Vagina (tissue), 2 donors: ENCODE measurements at regions not wholly inside any gene's neighbourhood (a gene's known extent, or its start where the extent isn't known, plus 50 kb on each side); places are given as distances from the start of the nearest gene placed in this dataset.

Experiments
- DNase-seq, 2 donors: peaks; one replicate each; pipeline ENCODE4 v3.0.0-alpha.2; 2017; ENCODE audit errors: extremely low spot score in 2 of 2
- H3K27ac ChIP-seq: fragments of 200-600 bp; sonication (generic); one replicate; pipeline ENCODE4 v1.5.1; 2019
- H3K27me3 ChIP-seq: fragments of 200-600 bp; sonication (generic); one replicate; pipeline ENCODE4 v1.5.1; 2019
- H3K36me3 ChIP-seq, 2 donors: fragments of 200-600 bp; sonication (generic); one replicate each; pipeline ENCODE4 v1.5.1; 2017 to 2019
- H3K4me1 ChIP-seq: fragments of 200-600 bp; sonication (generic); one replicate; pipeline ENCODE4 v1.5.1; 2019
- H3K4me3 ChIP-seq, 2 donors: fragments of 200-600 bp; sonication (generic); 1 replicate in 1 of 2; 2 replicates in 1 of 2; pipeline ENCODE4 v1.5.1; 2016 to 2019
- H3K9me3 ChIP-seq: fragments of 200-600 bp; sonication (generic); one replicate; pipeline ENCODE4 v1.5.1; 2019
- CTCF ChIP-seq, 3 experiments: fragments of 450-650 bp in 2 of 3; fragments of 200-600 bp in 1 of 3; sonication (generic) in 1 of 3; IDR thresholded peaks; one replicate each; pipeline ENCODE4 v1.5.1; 2017 to 2019; ENCODE audit warnings: antibody characterized with exemption in 3 of 3, mild to moderate bottlenecking in 2 of 3, moderate library complexity in 2 of 3
- POLR2A ChIP-seq, 2 donors: fragments of 450-650 bp; IDR thresholded peaks; one replicate each; pipeline ENCODE4 v1.6.1; 2017; ENCODE audit warnings: antibody characterized with exemption in 2 of 2, mild to moderate bottlenecking in 2 of 2, moderate library complexity in 2 of 2
- POLR2AphosphoS5 ChIP-seq, 2 donors: sonication (generic); formaldehyde crosslinking; IDR thresholded peaks; one replicate each; pipeline ENCODE4 v1.9.0; 2017; ENCODE audit warnings: antibody characterized with exemption in 2 of 2, mild to moderate bottlenecking in 2 of 2, low read depth in 1 of 2; ENCODE audit not compliant: insufficient read depth in 1 of 2
- intact Hi-C: fragments of 100-400 bp; cut with DNase I; formaldehyde crosslinking; loops from one replicate; pipeline ENCODE4 v1.15.1; 2023

GRCh38 chr2:187709065-187709464 is 154.8 kb upstream of the TFPI start:
- Histone ChIP-seq H3K27ac (no peak overlapping the region), H3K4me3 (no peak overlapping the region), H3K9me3 (no peaks in the 10 kb centered on the region), H3K27me3 (no peaks in the 10 kb centered on the region), H3K36me3 (no peaks in the 10 kb centered on the region), H3K4me1 (no peaks in the 10 kb centered on the region)
- TF ChIP-seq CTCF (IDR thresholded peaks at IDR 0.05): no peak
- no peak for TF ChIP-seq POLR2AphosphoS5 (IDR thresholded peaks at IDR 0.05; ENCODE audit: insufficient read depth in 1 of 2, low read depth in 1 of 2)
- no peak for TF ChIP-seq POLR2A (IDR thresholded peaks at IDR 0.05)
- intact Hi-C loops: no loop called here
- DNase-seq: no peak

DNA sequence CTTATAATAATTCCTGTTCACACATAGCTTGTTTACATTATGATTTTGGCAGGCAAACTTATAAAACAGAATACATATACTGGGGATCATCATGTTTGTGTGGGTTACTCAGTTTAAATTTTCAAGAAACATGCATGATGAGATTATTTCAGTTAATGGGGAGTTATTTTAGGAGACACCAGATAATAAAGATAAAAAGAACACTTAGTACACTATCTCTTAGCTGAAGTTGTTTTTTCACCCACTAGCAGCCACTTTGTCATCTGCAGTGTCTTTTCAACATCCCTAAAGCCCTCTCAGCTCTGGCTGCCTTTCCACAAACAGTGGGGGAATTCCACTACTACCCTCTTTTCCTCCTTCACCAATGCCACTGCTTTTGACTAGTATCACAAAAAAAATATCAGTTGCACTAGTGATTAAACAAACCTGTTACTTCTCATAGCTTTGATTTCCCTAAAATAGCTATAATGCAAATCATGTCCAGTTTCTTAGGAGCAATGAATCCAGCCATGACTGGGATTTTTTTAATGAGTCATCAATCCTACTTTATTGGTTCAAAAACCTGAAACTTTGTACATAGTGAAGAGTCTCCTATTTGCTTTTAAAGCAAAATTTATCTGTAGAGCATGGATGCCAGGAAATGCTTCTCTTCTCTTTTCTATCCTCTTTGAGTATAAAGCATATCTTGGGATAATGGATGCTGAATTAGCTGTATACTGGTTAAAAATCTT is 156.7 kb upstream of the TFPI start:
- no peaks in the 10 kb centered on the region for H3K36me3 ChIP-seq
- no peak overlapping the region for H3K4me3 ChIP-seq
- no peak overlapping the region for H3K27ac ChIP-seq
- TF ChIP-seq POLR2A (IDR thresholded peaks at IDR 0.05) (no peak), POLR2AphosphoS5 (IDR thresholded peaks at IDR 0.05; ENCODE audit: insufficient read depth in 1 of 2, low read depth in 1 of 2) (no peak)
- H3K27me3 ChIP-seq: no peaks in the 10 kb centered on the region
- H3K9me3 ChIP-seq: no peaks in the 10 kb centered on the region
- no peak for DNase-seq
- H3K4me1 ChIP-seq: no peaks in the 10 kb centered on the region
- intact Hi-C loops: no loop called here

DNA sequence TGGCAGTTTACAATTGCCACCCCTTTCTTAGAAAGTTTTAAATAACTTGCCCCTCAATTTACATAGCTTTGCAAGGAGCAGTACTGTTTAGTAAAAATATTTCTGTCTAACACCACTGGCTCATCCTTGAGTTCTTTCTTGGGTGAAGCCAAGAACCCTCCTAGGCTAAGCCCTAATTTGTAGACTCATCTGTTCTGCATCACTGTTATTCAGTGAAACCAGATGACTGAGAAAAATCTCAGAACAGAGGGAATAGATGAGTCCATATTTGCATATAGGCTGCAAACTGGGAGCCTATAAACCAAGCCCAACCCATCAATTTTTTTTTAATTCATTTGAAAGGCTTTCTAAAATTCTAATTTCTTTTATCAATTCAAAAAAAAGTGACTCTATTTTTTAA is 161.4 kb upstream of the TFPI start:
- Histone ChIP-seq H3K27me3 (no peaks in the 10 kb centered on the region), H3K4me1 (no peaks in the 10 kb centered on the region), H3K27ac (no peak overlapping the region), H3K9me3 (no peaks in the 10 kb centered on the region), H3K36me3 (no peaks in the 10 kb centered on the region), H3K4me3 (no peak overlapping the region)
- intact Hi-C loops: no loop called here
- no peak for DNase-seq
- TF ChIP-seq CTCF (IDR thresholded peaks at IDR 0.05): no peak

DNA sequence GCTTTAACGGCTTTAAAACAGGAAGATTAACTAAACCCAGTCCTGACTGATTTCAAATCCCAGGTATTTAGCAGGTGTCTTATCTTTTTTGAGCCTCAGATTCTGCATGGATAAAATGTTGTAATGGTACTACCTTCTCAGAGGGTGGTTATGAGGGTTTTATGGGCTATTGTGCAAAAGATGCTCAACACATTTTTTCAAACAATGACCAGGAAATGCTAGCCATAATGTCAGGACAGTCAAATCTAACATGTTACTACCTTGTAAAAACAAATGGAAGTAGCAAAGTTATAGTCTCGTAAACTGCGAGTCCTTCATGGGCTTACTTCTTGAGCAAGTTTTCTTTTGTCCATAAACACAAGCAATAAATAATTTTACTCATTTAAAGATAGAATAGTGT is 162.1 kb upstream of the TFPI start:
- intact Hi-C loops: no loop called here
- no peaks in the 10 kb centered on the region for H3K27me3 ChIP-seq
- TF ChIP-seq POLR2A (IDR thresholded peaks at IDR 0.05) (no peak), CTCF (IDR thresholded peaks at IDR 0.05) (no peak), POLR2AphosphoS5 (IDR thresholded peaks at IDR 0.05; ENCODE audit: insufficient read depth in 1 of 2, low read depth in 1 of 2) (no peak)

GRCh38 chr2:187718092-187718491 is 163.9 kb upstream of the TFPI start:
- intact Hi-C loops: no loop called here
- no peak for DNase-seq

More for the DNA sequence above, 162.1 kb upstream of the TFPI start:
- DNase-seq: no peak
- Histone ChIP-seq H3K4me1 (no peaks in the 10 kb centered on the region), H3K36me3 (no peaks in the 10 kb centered on the region), H3K9me3 (no peaks in the 10 kb centered on the region), H3K27ac (no peak overlapping the region), H3K4me3 (no peak overlapping the region)

GRCh38 chr2:187719510-187719909 is 165.3 kb upstream of the TFPI start:
- H3K36me3 ChIP-seq: no peaks in the 10 kb centered on the region

More at GRCh38 chr2:187718092-187718491, 163.9 kb upstream of the TFPI start:
- no peak for TF ChIP-seq POLR2AphosphoS5 (IDR thresholded peaks at IDR 0.05; ENCODE audit: insufficient read depth in 1 of 2, low read depth in 1 of 2)
- no peaks in the 10 kb centered on the region for H3K9me3 ChIP-seq
- H3K36me3 ChIP-seq: no peaks in the 10 kb centered on the region
- no peaks in the 10 kb centered on the region for H3K27me3 ChIP-seq
- H3K4me3 ChIP-seq: no peak overlapping the region
- no peaks in the 10 kb centered on the region for H3K4me1 ChIP-seq
- no peak overlapping the region for H3K27ac ChIP-seq

More at GRCh38 chr2:187719510-187719909, 165.3 kb upstream of the TFPI start:
- no peak overlapping the region for H3K27ac ChIP-seq
- intact Hi-C loops: no loop called here
- no peak overlapping the region for H3K4me3 ChIP-seq
- TF ChIP-seq POLR2A (IDR thresholded peaks at IDR 0.05) (no peak), CTCF (IDR thresholded peaks at IDR 0.05) (no peak)
- H3K27me3 ChIP-seq: no peaks in the 10 kb centered on the region
- no peaks in the 10 kb centered on the region for H3K4me1 ChIP-seq
- no peaks in the 10 kb centered on the region for H3K9me3 ChIP-seq
- DNase-seq: no peak
